ENCODE measurements at regions not wholly inside any gene's neighbourhood (a gene's known extent, or its start where the extent isn't known, plus 50 kb on each side); places are given as distances from the start of the nearest gene placed in this dataset.

DNA sequence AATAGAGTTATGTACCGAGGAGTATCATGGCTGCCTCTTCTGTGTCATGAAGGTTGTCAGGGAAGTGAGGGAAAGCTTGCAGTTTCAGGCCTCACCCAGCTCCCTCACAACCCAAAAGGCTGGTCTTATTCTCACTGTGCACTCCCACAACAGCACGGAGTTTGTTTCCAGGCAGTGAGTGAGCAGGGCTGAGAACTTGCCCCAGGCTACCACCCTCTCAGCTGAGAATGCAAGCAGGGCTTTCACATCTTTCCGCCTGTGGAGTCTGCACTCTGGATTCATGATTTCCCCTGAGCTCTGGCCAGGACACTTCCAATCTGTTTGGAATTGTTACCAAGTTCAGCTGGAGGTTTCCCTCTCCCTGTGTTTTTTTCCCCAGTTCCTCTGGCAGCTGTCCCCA, 2284.7 kb upstream of the PCDH20 start:
- no peak for TF ChIP-seq CTCF (IDR thresholded peaks at IDR 0.05)
- no peak overlapping the region for H3K27ac ChIP-seq
- H3K79me2 ChIP-seq, result no peaks in the 10 kb centered on the region
- no peak overlapping the region for H3K4me2 ChIP-seq (ENCODE audit: low read length)
- no peak overlapping the region for H3K4me3 ChIP-seq (ENCODE audit: low read depth, low read length)
- H3K4me1 ChIP-seq, result no peaks in the 10 kb centered on the region
- no peaks in the 10 kb centered on the region for H3K27me3 ChIP-seq (ENCODE audit: control insufficient read depth, insufficient read depth, low read length)
- no peak overlapping the region for H3K9ac ChIP-seq
- no peaks in the 10 kb centered on the region for H3K9me3 ChIP-seq (ENCODE audit: control insufficient read depth, low read length)
- H2AFZ ChIP-seq, result no peak overlapping the region
- no peaks in the 10 kb centered on the region for H3K36me3 ChIP-seq (ENCODE audit: control insufficient read depth, insufficient read depth, low read length)

DNA sequence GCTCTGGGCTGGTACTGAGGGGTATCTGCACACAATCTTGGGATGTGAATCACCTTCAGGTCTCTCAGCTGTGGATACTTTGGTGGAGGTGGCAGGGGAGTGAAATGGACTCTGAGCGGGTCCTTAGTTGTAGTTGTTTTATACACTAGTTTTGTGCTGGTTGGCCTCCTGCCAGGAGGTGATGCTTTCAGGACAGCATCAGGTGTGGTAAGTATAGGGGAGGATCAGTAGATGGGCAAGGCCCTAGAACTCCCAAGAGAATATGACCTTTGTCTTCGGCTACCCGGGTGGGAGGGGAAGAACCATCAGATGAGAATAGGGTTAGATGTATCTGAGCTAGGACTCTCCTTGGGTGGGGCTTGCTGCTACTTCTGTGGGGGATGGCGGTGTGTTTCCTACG, 2284.3 kb upstream of the PCDH20 start:
- Histone ChIP-seq H3K36me3 (ENCODE audit: control insufficient read depth, insufficient read depth, low read length) (no peaks in the 10 kb centered on the region), H3K79me2 (no peaks in the 10 kb centered on the region), H3K27ac (no peak overlapping the region), H3K9ac (no peak overlapping the region), H3K4me1 (no peaks in the 10 kb centered on the region), H3K9me3 (ENCODE audit: control insufficient read depth, low read length) (no peaks in the 10 kb centered on the region), H3K4me2 (ENCODE audit: low read length) (no peak overlapping the region), H2AFZ (no peak overlapping the region), H3K27me3 (ENCODE audit: control insufficient read depth, insufficient read depth, low read length) (no peaks in the 10 kb centered on the region), H3K4me3 (ENCODE audit: low read depth, low read length) (no peak overlapping the region)
- no peak for TF ChIP-seq CTCF (IDR thresholded peaks at IDR 0.05)

DNA sequence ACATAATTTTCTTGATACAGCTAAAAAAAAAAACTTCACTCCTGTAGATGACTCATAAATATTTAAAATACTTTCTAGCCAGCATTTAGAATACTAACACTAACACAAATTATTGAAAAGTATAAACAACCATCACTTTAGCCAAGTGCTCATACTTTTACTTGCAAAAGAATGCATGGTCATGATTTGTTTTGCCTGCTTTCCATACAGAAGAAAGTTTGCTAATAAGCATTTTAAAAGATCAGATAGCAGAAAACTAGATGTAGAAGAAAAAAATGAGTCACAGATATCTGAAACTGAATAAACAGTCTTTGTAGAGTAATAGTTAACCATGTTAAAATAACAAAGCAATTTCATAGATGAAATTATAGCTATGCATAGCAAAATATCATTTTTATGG, 2280.4 kb upstream of the PCDH20 start:
- no peaks in the 10 kb centered on the region for H3K9me3 ChIP-seq (ENCODE audit: control insufficient read depth, low read length)
- no peak for TF ChIP-seq CTCF (IDR thresholded peaks at IDR 0.05)
- H3K36me3 ChIP-seq (ENCODE audit: control insufficient read depth, insufficient read depth, low read length), result no peaks in the 10 kb centered on the region
- no peak overlapping the region for H3K4me2 ChIP-seq (ENCODE audit: low read length)
- no peak overlapping the region for H3K27ac ChIP-seq
- H2AFZ ChIP-seq, result no peak overlapping the region
- H3K4me3 ChIP-seq (ENCODE audit: low read depth, low read length), result no peak overlapping the region
- no peaks in the 10 kb centered on the region for H3K27me3 ChIP-seq (ENCODE audit: control insufficient read depth, insufficient read depth, low read length)
- no peaks in the 10 kb centered on the region for H3K4me1 ChIP-seq
- no peaks in the 10 kb centered on the region for H3K79me2 ChIP-seq
- H3K9ac ChIP-seq, result no peak overlapping the region

GRCh38 chr13:63693696-63694095, 2278.0 kb upstream of the PCDH20 start:
- Histone ChIP-seq H3K9me3 (ENCODE audit: control insufficient read depth, low read length) (no peaks in the 10 kb centered on the region), H3K36me3 (ENCODE audit: control insufficient read depth, insufficient read depth, low read length) (no peaks in the 10 kb centered on the region), H3K4me3 (ENCODE audit: low read depth, low read length) (no peak overlapping the region), H3K79me2 (no peaks in the 10 kb centered on the region), H2AFZ (no peak overlapping the region), H3K27me3 (ENCODE audit: control insufficient read depth, insufficient read depth, low read length) (no peaks in the 10 kb centered on the region), H3K4me1 (no peaks in the 10 kb centered on the region), H3K9ac (no peak overlapping the region), H3K27ac (no peak overlapping the region), H3K4me2 (ENCODE audit: low read length) (no peak overlapping the region)
- no peak for TF ChIP-seq CTCF (IDR thresholded peaks at IDR 0.05)

DNA sequence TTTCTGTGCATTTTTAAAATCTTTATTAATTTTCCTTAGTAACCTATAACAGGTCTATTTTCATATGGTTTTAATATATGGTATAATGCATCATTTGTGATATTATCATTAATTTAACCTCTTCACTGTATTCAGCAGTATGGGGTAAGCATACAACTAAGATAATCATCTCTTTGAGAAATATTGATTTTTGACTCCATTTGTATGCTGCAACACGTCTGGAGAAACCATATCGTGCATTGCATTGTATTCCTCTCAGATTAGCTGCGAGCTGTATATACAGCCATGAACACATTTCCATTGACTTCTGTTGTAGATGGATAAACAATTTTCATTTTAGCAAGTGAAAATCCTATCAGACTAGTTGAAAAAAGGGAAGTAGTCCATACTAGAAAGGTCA, 2275.8 kb upstream of the PCDH20 start:
- no peak overlapping the region for H2AFZ ChIP-seq
- H3K79me2 ChIP-seq, result no peaks in the 10 kb centered on the region
- no peaks in the 10 kb centered on the region for H3K4me1 ChIP-seq
- H3K9me3 ChIP-seq (ENCODE audit: control insufficient read depth, low read length), result no peaks in the 10 kb centered on the region
- TF ChIP-seq CTCF (IDR thresholded peaks at IDR 0.05), result no peak
- no peaks in the 10 kb centered on the region for H3K36me3 ChIP-seq (ENCODE audit: control insufficient read depth, insufficient read depth, low read length)
- H3K9ac ChIP-seq, result no peak overlapping the region
- no peak overlapping the region for H3K4me2 ChIP-seq (ENCODE audit: low read length)
- H3K4me3 ChIP-seq (ENCODE audit: low read depth, low read length), result no peak overlapping the region
- no peak overlapping the region for H3K27ac ChIP-seq
- H3K27me3 ChIP-seq (ENCODE audit: control insufficient read depth, insufficient read depth, low read length), result no peaks in the 10 kb centered on the region

All from parathyroid adenoma (tissue), 2 donors.